Skeletal muscle cell (primary cell): ENCODE measurements at regions not wholly inside any gene's neighbourhood (a gene's known extent, or its start where the extent isn't known, plus 50 kb on each side); places are given as distances from the start of the nearest gene placed in this dataset.
"Not testable (repeated sequence)": the region's sequence is repeated elsewhere in the genome, so short reads cannot be mapped to it uniquely, and the experiment has no call there.

Experiments
- DNase-seq: peaks from one replicate; pipeline ENCODE4 v3.0.0-alpha.2; 2010; ENCODE audit warnings: low read depth
- H3K4me3 ChIP-seq: 2 replicates; pipeline ENCODE4 v1.5.1; 2011; ENCODE audit warnings: low read depth, mild to moderate bottlenecking, control low read depth, low read length, moderate library complexity

DNA sequence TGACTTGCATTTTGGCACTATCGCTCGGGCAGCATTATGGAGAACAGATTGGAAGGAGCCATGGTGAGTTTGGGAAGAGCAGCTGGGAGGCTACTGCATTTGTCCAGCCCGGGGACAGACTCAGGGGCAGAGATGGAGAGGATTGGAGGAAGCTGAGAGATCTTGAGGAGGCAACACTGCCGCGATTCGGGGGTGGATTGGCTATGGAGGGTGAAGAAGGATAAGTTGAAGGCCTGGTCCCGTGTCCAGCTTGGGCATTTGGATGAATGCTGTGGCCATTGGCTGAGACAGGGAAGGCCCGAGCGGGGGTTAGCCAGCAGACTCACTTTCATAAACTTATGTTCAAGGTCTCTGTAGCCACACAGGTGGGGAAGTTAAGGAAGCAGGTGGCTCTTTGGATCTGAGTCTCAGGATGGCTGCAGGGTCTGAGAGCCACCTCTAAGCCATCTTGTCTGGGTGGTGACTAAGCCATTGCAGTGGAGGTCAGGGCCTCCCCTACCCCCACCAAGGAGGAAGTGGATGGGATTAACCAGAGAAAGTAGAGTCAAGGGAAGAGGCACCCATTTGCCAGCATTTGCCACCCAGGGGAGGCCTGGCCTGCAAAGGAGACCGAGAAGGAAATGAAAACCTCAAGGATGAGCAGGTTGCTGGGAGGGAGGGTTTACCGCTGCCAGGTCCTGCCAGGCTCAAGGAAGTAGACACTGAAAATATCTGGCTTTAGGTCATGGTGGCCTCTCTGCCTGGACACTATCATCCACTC is 144.0 kb upstream of the TLE3 start:
- DNase-seq, result no peak
- no peak overlapping the region for H3K4me3 ChIP-seq

DNA sequence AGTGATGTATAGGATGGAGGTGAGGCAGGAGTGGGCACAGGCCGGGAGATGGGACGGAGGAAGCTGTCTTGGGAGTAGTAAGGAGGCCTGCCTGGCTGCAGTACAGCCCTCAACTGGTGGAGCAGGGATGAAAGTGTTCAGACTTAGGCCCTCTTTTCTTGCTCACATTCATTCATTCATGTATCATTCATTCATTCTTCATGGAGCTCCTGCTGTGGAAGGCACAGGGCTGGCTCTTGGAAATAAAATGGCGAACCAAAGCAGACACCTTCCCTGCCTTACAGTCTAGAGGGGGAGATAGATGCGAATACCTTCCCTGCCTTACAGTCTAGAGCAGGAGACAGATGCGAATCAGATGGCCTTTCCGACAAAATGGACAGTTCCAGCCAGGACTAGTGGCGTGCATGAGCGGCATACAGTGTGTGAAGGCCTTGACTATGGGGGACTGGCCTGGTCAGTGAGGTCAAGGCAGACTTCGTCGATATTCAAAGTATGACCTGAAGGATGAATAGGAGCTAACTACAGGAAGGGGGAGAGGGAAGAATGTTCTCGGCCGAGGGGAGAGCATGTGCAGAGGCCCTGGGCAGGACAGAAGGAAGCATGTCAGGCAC is 143.2 kb upstream of the TLE3 start:
- DNase-seq, result no peak
- H3K4me3 ChIP-seq, result no peak overlapping the region

DNA sequence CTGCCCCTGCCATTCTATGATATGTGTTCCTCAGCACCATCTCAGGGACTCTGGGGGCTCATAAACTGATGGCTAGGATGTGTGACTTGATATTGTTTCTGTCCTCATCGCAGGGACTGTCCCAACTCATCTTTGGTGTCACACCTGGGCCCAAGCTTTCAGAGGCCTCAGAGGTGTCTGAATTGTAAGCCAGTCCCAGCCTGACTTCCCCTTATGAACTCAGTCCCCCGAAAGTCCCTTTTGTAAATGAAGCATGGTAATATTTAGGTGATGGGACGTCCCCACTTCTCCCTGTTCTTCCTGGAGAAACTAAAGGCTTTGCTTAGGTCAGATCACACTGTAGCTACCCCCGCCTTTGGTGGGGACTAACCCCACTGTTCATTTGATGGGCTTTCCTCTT is 142.4 kb upstream of the TLE3 start:
- DNase-seq, result no peak

DNA sequence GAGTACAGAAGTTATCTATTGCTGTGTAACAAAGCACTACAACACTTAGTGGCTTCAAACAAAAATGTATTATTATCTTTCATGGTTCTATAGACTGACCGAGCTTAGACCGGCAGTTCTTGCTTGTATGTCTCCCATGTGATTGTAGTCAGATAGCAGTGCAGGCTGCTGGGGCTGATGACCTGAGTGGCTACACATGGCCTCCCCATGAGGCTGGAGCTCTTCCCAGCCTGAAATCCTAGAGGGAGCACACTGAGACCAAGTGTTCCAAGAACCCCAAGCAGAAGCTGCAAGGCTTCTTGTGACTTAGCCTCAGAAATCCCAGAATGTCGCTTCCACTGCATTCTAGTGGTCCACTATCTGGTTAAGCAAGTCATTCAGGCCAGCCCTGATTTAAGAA is 141.2 kb upstream of the TLE3 start:
- no peak for DNase-seq
- H3K4me3 ChIP-seq, result no peak overlapping the region

More for the DNA sequence above, 142.4 kb upstream of the TLE3 start:
- H3K4me3 ChIP-seq, result no peak overlapping the region

DNA sequence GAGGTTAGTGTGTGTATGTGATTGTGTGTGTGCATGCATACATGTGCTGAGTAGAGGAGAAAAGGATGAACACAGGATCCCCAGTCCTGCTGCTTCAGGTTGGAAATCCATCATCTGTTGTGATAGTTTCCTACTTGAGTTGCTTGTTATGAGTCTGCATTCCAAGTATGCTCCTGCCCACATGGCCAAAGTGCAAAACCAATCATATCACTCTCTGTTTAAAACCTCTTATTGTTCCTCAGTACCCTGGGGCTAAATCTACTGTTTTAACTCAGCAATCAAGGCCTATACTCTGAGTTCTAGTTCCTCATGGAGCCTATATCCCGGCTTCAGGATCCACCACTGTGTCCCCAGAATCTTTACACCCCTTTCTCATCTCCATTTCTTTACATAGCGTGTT is 139.9 kb upstream of the TLE3 start:
- no peak for DNase-seq
- H3K4me3 ChIP-seq, result no peak overlapping the region

DNA sequence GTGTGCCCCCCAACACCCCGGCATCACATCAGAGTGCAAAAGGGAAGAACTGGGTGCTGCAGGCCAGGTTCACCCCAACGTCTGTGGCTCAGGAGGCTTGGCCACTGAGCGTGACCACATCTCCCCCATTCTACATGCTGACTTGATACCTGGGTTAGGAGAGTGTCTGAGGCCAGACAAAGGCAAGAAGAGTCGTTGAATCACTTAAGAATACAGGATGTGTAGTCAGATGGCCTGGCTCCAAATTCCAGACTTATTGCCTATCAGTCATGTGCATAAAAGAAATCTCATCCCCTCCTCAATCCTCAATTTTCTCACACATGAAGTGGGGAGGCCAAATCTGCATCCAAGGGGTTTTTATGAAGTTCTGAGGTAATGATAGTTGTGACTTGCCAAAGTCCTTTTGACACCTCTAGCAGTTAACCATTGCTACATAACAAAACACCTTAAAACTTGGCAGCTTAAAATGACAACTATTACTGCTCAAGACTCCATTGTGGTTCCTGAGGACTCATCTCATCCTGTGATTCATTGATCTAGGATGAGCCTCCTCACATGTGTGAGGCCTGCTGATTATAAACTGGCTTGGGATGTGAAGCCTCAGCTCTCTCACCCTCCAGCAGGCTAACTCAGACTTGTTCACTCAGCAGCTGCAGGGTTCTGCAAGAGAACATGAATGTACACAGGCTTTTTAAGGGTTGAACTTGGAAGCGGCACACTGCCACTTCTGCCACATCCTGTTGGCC is 138.8 kb upstream of the TLE3 start:
- peak; percentile 81 for DNase-seq
- H3K4me3 ChIP-seq, result no peak overlapping the region

DNA sequence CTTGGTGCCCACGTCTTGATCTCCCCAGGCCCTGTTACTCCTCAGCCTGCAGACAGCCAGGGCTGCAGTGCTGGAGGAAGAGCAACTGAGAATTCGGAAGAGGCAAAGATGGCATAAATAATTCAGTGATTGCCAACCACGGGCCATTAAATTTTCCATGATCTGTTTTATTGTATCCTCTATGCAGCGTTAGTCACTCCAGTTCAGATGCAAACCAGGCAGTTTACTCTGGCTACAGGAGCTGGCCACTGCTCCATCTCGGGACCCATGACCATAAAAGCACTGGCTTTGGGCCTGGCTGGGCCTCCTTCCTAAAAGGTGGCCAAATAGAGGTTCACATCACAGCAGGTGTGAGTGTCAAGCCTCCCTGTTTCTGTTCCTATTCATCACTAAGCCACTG is 137.6 kb upstream of the TLE3 start:
- DNase-seq, result no peak
- no peak overlapping the region for H3K4me3 ChIP-seq

DNA sequence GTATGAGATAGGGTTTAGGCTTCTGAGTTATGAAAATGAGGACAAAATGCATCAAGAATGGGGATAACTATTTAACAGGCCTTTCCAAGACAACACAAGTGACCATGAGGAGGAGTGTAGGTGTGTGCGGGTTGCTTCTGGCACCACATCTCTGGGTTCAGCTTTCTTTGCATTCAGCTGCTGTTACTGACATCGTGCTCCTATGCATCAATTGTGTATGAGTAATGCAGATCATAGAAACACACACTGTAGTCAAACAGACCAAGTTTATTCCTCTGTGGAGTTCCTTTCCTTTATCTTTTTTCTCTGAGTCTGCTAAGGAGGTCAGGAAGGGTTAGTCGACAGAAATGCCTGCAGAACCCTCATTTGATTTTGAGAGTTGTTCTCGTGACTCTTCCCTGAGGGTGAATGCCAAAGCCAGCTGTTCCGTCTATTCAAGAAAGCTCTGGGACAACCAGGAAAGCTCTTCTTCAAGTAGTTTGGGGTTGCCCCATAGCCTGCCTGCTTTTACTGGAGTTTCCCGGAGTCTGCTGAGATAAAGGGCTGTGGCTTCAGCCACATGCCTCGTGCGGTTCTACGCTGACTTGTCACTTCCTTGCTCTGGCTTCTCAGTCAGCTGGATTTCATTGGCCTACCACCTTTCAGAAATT is 136.7 kb upstream of the TLE3 start:
- no peak overlapping the region for H3K4me3 ChIP-seq
- peak; percentile 42 for DNase-seq

DNA sequence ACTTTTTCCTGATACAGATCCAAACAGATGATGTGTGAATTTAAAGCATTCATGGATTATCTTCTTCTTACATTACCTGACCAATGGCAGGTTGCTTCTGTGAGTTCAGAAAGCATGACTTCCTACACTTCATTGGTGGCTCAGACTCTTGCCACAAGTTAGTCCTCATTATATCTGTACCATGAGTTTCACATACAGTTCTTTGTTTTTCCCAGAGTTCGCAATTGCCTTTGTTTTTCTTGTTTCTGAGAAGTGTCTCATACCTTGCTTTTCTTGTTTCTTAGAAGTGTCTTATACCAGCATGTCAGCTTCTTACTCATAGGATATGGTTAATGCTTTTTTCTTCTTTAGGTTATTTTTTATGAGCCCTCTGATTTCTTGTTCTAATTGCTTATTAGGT is 133.8 kb upstream of the TLE3 start:
- no peak overlapping the region for H3K4me3 ChIP-seq
- no peak for DNase-seq

DNA sequence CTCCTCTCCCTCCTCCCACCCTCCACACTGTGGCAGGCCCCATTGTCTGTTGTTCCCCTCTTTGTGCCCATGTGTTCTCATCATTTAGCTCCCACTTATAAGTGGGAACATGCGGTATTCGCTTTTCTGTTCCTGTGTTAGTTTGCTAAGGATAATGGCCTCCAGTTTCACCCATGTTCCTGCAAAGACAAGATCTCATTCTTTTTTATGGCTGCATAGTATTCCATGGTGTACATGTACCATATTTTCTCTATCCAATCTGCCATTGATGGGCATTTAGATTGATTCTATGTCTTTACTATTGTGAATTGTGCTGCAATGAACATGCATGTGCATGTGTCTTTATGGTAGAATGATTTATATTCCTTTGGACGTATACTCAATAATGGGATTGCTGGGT is 130.2 kb upstream of the TLE3 start:
- H3K4me3 ChIP-seq, DNase-seq: not testable (repeated sequence)

DNA sequence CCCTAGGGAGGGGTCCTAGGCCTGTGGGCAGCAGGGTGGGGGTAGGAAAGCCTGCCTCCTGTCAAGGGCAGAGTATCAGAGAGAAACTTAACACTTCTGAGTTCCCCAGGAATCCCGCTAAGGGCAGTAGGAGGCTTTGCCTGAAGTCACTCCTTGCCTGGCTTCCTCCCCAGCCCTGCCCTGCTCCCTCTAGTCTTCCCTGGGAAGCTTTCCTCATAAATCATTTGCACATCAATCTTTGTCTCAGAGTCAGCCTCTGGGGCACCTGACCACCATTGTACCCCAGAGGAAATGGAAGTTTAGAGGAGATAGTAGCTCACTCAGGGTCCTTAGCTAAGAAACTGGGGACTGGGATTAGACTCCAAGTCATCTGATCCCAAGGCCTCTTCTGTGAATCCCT is 129.4 kb upstream of the TLE3 start:
- H3K4me3 ChIP-seq, result no peak overlapping the region
- no peak for DNase-seq

DNA sequence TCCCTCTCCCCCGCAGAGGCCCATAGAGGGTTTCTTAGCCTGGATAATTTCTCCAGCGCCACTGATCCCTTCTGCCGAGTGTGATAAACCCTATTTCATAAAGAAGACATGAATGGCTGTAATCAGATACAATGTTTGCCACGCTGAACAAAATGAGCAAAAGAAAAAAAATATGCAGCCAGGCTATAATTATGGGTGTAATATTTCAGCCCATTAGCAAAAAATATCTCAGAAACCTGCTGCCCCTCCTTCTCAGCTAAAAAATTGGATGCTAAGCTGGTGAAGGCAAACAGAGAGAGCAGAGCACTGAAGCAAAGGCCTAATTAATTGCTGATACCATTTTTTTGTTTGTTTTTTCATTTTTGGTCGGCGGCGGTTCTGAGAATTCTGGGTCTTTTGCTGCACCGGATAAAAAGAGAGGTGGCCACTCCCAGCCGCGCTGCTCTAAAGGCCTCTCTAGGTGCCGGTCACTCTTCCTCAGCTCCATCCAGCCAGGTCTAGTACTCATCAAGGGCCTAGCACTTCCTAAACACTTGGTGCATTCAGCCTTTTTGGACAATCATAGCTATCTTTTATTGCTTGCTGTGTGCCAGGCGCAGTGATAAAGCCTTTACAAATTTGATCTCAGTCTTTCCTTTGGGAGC is 128.7 kb upstream of the TLE3 start:
- H3K4me3 ChIP-seq, result no peak overlapping the region
- DNase-seq, result no peak

DNA sequence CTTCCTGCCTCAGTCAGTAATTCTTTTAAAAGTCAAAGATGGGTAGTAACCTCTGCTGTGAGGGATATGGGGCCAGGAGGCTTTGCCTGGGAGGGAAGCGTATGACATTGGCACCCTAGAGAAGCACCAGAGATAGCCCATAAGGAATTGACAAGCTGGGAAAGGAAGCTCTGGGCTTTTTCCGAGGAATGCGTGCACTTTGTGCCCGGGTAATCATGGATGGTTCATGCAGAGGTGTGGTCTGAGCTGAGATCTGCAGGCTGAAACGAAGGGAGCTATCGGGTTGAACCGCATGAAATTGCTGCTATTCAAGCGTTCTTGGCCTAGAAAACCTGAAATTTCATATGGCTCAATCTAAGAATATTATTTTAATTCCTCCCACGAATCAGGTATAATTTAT is 127.7 kb upstream of the TLE3 start:
- H3K4me3 ChIP-seq, result no peak overlapping the region
- DNase-seq, result no peak

DNA sequence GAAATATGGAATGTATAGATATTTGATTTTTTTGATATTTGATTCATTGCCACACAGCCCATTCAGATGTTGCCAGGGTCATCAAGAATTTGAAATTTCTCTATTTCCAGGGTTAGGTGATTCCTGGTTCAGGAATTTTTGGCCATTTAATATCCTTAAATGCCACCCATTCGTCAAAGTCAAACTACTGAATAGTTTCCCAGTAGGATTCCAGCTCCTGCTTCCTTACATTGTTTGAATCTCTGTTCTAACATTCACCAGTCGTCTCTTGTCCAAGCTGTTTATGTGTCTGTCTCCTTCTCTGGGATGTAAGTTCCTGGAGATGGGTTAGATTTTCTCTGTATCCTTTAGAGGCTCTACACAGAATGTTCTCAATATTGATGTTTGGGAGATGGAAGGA is 124.9 kb upstream of the TLE3 start:
- no peak for DNase-seq
- H3K4me3 ChIP-seq, result no peak overlapping the region

DNA sequence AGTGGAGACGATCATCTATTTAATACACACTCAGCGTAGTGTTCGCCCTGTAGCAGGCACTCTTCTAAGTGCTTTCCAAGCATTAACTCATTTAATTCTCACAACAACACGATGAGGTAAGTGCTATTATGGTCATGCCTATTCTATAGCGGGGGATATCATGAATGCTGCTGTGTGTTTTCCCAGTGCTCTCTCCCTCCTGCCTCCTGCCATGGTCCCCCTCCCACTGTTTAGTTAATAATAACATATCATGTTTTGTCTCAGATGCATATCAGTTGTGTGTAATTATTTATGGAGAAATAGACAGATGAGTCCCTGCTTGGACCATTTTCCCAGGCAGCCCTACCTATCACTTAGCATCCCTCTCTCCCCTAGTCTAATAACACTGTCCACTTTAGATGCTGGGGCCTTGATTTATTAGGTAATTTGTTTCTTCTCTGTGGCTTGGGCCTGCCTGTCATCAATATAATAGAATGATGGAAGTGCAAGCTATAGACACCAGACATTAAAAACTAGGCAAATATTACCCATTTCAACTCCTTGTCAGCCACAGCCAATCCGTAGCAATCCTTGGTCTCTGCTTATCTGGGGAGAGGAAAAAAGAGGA is 122.9 kb upstream of the TLE3 start:
- DNase-seq, result no peak
- H3K4me3 ChIP-seq, result no peak overlapping the region

DNA sequence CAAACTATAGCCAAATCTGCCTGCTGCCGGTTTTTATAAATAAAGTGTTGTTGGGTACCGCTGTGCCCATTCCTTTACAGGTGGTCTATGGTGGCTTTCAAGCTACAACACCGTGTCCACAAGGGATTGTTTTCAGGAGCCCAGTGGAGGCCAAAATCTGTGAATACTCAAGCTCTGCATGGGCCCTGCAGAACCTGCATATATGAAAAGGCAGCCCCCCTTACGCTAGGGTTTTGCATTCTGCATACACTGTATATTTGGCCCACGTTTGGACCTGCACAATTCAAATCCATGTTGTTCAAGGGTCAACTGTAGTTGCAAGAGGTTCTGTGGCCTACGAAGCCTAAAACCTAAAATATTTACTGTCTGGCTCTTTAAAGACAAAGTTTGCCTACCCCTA is 122.2 kb upstream of the TLE3 start:
- DNase-seq, result no peak
- no peak overlapping the region for H3K4me3 ChIP-seq

DNA sequence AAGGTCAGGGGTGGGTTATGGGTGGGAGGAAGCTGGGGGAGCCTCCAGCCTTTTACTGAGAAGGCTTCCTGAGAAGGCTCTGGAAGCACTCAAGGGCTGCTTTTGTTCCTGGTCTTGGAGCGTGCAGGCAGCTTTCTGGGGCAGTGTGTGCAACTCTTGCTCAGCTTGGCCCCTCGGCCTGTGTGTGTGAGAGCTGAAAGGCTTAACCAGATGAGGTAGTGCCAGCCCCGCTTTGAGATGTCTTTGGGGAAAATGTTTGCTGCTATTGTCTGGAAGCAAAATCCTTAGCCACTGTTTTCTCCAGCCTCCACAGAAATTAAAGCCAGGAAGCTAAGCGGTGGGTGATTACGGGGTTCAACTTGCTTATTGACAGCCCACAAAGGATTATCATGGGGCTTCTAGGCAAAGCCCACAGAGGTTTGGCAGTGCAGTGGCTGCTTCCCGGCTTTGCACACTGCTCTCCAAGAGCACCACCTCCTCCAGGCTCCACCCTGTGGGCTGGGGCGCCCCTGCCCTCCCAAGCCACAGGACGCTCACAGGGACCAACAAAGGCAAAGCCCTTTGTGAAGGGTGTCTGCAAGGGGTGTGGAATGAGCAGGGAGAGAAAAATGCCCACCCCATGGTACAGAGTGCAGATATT is 121.7 kb upstream of the TLE3 start:
- DNase-seq, result no peak
- H3K4me3 ChIP-seq, result no peak overlapping the region

DNA sequence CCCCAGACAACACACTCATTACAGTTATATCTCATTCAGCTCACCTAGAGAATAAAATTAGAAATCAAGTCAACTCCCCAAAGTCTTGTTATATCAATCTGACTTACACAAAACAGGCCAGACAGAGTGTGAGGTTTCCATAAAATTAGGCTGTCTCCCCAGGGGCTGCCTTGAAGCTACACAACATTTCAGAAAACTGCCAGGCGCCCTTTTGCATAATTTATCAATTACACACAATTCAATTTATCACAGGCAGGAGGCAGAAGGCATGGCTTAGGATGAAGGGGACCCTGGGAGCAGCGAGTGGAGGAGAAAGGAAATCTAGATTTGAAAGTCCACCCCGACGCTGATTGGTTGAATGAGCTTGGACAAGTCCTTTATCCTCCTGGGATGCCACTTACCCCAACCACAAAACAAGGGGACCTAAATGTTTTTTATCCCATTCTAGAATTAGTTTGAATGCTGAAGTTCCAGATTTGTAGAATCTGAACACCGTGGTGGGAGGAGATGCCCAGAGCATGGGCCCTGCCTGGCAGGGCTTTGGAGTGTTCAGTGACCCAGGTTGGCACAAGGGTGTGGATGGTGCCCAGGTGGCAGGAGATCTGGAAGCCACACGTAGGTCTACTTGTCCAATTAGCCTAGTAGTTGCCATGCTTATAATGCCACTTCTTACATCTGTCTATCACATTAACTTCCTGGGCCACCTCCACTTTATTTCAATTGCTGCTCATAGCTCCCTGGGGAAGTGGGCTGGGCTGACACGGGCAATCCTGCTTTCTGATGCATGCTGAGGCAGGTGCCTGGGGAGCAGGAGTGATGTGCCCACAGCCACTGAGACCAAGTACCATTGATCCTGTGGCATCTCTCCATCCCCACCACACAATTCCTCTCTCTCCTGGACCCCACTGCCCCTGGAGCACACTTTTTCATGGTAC is 119.8 kb upstream of the TLE3 start:
- no peak overlapping the region for H3K4me3 ChIP-seq

More for the DNA sequence above, 119.8 kb upstream of the TLE3 start:
- no peak for DNase-seq
